Activated CD8-positive, alpha-beta memory T cell treated with anti-CD3 and anti-CD28 coated beads, Interleukin-2, amount 50 U/mL, for 48 hours (primary cell): ENCODE measurements at regions not wholly inside any gene's neighbourhood (a gene's known extent, or its start where the extent isn't known, plus 50 kb on each side); places are given as distances from the start of the nearest gene placed in this dataset.
"Not testable (repeated sequence)": the region's sequence is repeated elsewhere in the genome, so short reads cannot be mapped to it uniquely, and the experiment has no call there.

Experiments
- DNase-seq: peaks from one replicate; pipeline ENCODE4 v3.0.0-alpha.2; 2020

- DNase-seq, result no peak
Measured at GRCh38 chr10:4249841-4250586, 465.0 kb upstream of the KLF6 start.

GRCh38 chr10:4247379-4247778 is 462.4 kb upstream of the KLF6 start:
- no peak for DNase-seq

GRCh38 chr10:4246881-4247358 is 461.9 kb upstream of the KLF6 start:
- DNase-seq, result no peak

- no peak for DNase-seq
Measured at GRCh38 chr10:4243651-4244050, 458.6 kb upstream of the KLF6 start.

- DNase-seq, result no peak
Measured at GRCh38 chr10:4243169-4243568, 458.2 kb upstream of the KLF6 start.

GRCh38 chr10:4242561-4243035 is 457.6 kb upstream of the KLF6 start:
- DNase-seq, result no peak

- no peak for DNase-seq
Measured at GRCh38 chr10:4241724-4242345, 456.8 kb upstream of the KLF6 start.

- DNase-seq, result no peak
Measured at GRCh38 chr10:4240608-4241197, 455.7 kb upstream of the KLF6 start.

GRCh38 chr10:4239186-4239585 is 454.2 kb upstream of the KLF6 start:
- DNase-seq, result no peak

GRCh38 chr10:4236905-4237304 is 451.9 kb upstream of the KLF6 start:
- DNase-seq, result not testable (repeated sequence)

GRCh38 chr10:4234661-4235060 is 449.7 kb upstream of the KLF6 start:
- DNase-seq, result no peak

GRCh38 chr10:4231439-4231838 is 446.4 kb upstream of the KLF6 start:
- no peak for DNase-seq

- no peak for DNase-seq
Measured at GRCh38 chr10:4230036-4230435, 445.0 kb upstream of the KLF6 start.

GRCh38 chr10:4229106-4229505 is 444.1 kb upstream of the KLF6 start:
- no peak for DNase-seq

- no peak for DNase-seq
Measured at GRCh38 chr10:4227586-4227985, 442.6 kb upstream of the KLF6 start.

- DNase-seq, result no peak
Measured at GRCh38 chr10:4226941-4227540, 442.0 kb upstream of the KLF6 start.

- no peak for DNase-seq
Measured at GRCh38 chr10:4224178-4224577, 439.2 kb upstream of the KLF6 start.

- DNase-seq, result not testable (repeated sequence)
Measured at GRCh38 chr10:4221310-4221709, 436.3 kb upstream of the KLF6 start.

GRCh38 chr10:4219901-4220300 is 434.9 kb upstream of the KLF6 start:
- DNase-seq, result no peak

GRCh38 chr10:4217653-4218052 is 432.6 kb upstream of the KLF6 start:
- DNase-seq, result no peak

GRCh38 chr10:4217187-4217586 is 432.2 kb upstream of the KLF6 start:
- no peak for DNase-seq

- DNase-seq, result no peak
Measured at GRCh38 chr10:4216726-4217125, 431.7 kb upstream of the KLF6 start.

- DNase-seq, result no peak
Measured at GRCh38 chr10:4215963-4216575, 431.1 kb upstream of the KLF6 start.
